ENCODE measurements at regions not wholly inside any gene's neighbourhood (a gene's known extent, or its start where the extent isn't known, plus 50 kb on each side); places are given as distances from the start of the nearest gene placed in this dataset.

DNA sequence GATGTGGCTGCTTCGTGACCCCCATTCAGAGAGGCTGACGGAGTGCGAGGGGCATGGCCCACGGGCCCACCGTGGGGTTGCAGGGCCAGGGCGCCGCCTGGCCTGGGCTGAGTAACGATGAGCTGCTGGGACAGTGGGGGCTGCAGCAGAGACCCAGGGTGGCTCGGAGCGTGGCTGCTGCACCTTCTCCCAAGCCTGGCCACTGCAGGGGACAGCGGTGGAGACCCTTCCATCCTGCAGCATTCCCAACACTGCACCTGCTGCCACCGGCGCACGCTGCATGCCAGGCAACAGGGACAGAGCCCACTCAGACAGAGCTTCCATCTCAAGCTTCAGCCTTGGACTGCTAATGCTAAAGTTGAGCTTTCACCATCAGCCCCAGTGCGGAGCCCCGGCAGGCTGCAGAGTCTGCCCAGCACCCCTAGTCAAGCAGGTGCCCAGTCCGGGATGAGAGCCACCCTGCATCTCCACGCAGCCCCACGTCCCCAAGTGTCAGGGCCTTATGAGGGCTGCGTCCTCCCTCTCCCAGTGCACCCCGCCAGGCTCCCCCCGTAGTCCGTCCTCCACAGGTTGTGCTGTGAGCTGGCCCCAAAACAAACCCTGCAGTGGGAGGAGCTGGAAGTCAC, 89.4 kb upstream of the AFDN start:
- TF ChIP-seq, protein P1, sequence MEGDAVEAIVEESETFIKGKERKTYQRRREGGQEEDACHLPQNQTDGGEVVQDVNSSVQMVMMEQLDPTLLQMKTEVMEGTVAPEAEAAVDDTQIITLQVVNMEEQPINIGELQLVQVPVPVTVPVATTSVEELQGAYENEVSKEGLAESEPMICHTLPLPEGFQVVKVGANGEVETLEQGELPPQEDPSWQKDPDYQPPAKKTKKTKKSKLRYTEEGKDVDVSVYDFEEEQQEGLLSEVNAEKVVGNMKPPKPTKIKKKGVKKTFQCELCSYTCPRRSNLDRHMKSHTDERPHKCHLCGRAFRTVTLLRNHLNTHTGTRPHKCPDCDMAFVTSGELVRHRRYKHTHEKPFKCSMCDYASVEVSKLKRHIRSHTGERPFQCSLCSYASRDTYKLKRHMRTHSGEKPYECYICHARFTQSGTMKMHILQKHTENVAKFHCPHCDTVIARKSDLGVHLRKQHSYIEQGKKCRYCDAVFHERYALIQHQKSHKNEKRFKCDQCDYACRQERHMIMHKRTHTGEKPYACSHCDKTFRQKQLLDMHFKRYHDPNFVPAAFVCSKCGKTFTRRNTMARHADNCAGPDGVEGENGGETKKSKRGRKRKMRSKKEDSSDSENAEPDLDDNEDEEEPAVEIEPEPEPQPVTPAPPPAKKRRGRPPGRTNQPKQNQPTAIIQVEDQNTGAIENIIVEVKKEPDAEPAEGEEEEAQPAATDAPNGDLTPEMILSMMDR (IDR thresholded peaks at IDR 0.05; ENCODE audit: low read length) = no peak
- no peak for TF ChIP-seq EZH2 (IDR thresholded peaks at IDR 0.05; ENCODE audit: borderline replicate concordance, low read length)

Measured in OCI-LY1 (cell line).